ENCODE measurements at regions not wholly inside any gene's neighbourhood (a gene's known extent, or its start where the extent isn't known, plus 50 kb on each side); places are given as distances from the start of the nearest gene placed in this dataset.

- no peak for DNase-seq (ENCODE audit: low read depth, low spot score)
Observed at GRCh38 chr1:115142616-115143015, 53.3 kb upstream of the TSPAN2 start.

- no peak for DNase-seq (ENCODE audit: low read depth, low spot score)
Observed at GRCh38 chr1:115141145-115141454, 51.8 kb upstream of the TSPAN2 start.

- no peak for DNase-seq (ENCODE audit: low read depth, low spot score)
Observed at GRCh38 chr1:115140442-115141144, 51.3 kb upstream of the TSPAN2 start.

GRCh38 chr1:115139381-115139780, 50.1 kb upstream of the TSPAN2 start:
- no peak for DNase-seq (ENCODE audit: low read depth, low spot score)
